ENCODE measurements at regions not wholly inside any gene's neighbourhood (a gene's known extent, or its start where the extent isn't known, plus 50 kb on each side); places are given as distances from the start of the nearest gene placed in this dataset.
"Not testable (repeated sequence)": the region's sequence is repeated elsewhere in the genome, so short reads cannot be mapped to it uniquely, and the experiment has no call there.

- no peak for DNase-seq
Measured at GRCh38 chr11:112310848-112311247, 50.2 kb upstream of the PLET1 start.

- no peak for DNase-seq
Measured at GRCh38 chr11:112315057-112315720, 54.5 kb upstream of the PLET1 start.

- no peak for DNase-seq
Measured at GRCh38 chr11:112315861-112316739, 55.4 kb upstream of the PLET1 start.

GRCh38 chr11:112316971-112317370 is 56.3 kb upstream of the PLET1 start:
- no peak for DNase-seq

GRCh38 chr11:112318184-112318591 is 57.5 kb upstream of the PLET1 start:
- DNase-seq: no peak

GRCh38 chr11:112318661-112319060 is 58.0 kb upstream of the PLET1 start:
- no peak for DNase-seq

- no peak for DNase-seq
Measured at GRCh38 chr11:112320668-112321067, 60.0 kb upstream of the PLET1 start.

- DNase-seq: no peak
Measured at GRCh38 chr11:112321501-112322172, 61.0 kb upstream of the PLET1 start.

- no peak for DNase-seq
Measured at GRCh38 chr11:112322173-112322790, 61.6 kb upstream of the PLET1 start.

- no peak for DNase-seq
Measured at GRCh38 chr11:112334381-112334780, 73.7 kb upstream of the PLET1 start.

GRCh38 chr11:112336356-112336886 is 75.8 kb upstream of the PLET1 start:
- no peak for DNase-seq

GRCh38 chr11:112339566-112339965 is 78.9 kb upstream of the PLET1 start:
- DNase-seq: no peak

GRCh38 chr11:112343368-112344039 is 82.8 kb upstream of the PLET1 start:
- DNase-seq: no peak

GRCh38 chr11:112344040-112344413 is 83.4 kb upstream of the PLET1 start:
- DNase-seq: no peak

- no peak for DNase-seq
Measured at GRCh38 chr11:112345166-112345565, 84.5 kb upstream of the PLET1 start.

- DNase-seq: no peak
Measured at GRCh38 chr11:112345706-112346105, 85.0 kb upstream of the PLET1 start.

- DNase-seq: no peak
Measured at GRCh38 chr11:112346586-112346985, 85.9 kb upstream of the PLET1 start.

GRCh38 chr11:112348480-112349029 is 87.9 kb upstream of the PLET1 start:
- no peak for DNase-seq

GRCh38 chr11:112351423-112351822 is 90.8 kb upstream of the PLET1 start:
- DNase-seq: not testable (repeated sequence)

- no peak for DNase-seq
Measured at GRCh38 chr11:112352907-112353306, 92.2 kb upstream of the PLET1 start.

GRCh38 chr11:112354364-112354763 is 93.7 kb upstream of the PLET1 start:
- no peak for DNase-seq

GRCh38 chr11:112355726-112356125 is 95.1 kb upstream of the PLET1 start:
- peak in 1 of 2 experiments; percentile 7 for DNase-seq

Data from activated CD4-positive, alpha-beta T cell treated with anti-CD3 and anti-CD28 coated beads, Interleukin-2, amount 50 U/mL, for 48 hours (primary cell).